Parathyroid adenoma (tissue), 2 donors: ENCODE measurements at regions not wholly inside any gene's neighbourhood (a gene's known extent, or its start where the extent isn't known, plus 50 kb on each side); places are given as distances from the start of the nearest gene placed in this dataset.

Source experiments
- H2AFZ ChIP-seq: fragments of 300-600 bp; sonication (generic); one replicate; pipeline ENCODE4 v1.7.0; 2017; ENCODE audit warnings: antibody characterized with exemption, mild to moderate bottlenecking
- H3K27ac ChIP-seq: fragments of 300-600 bp; sonication (generic); one replicate; pipeline ENCODE4 v1.7.0; 2017
- H3K27me3 ChIP-seq: fragments of 300-600 bp; sonication (generic); one replicate; pipeline ENCODE4 v1.7.0; 2017; ENCODE audit warnings: low read length; ENCODE audit not compliant: control insufficient read depth, insufficient read depth
- H3K36me3 ChIP-seq: fragments of 300-600 bp; sonication (generic); one replicate; pipeline ENCODE4 v1.7.0; 2017; ENCODE audit warnings: low read length; ENCODE audit not compliant: control insufficient read depth, insufficient read depth
- H3K4me1 ChIP-seq: fragments of 300-600 bp; sonication (generic); one replicate; pipeline ENCODE4 v1.7.0; 2017; ENCODE audit warnings: control low read depth
- H3K4me2 ChIP-seq: fragments of 300-600 bp; sonication (generic); one replicate; pipeline ENCODE4 v1.7.0; 2017; ENCODE audit warnings: low read length
- H3K4me3 ChIP-seq: fragments of 300-600 bp; sonication (generic); one replicate; pipeline ENCODE4 v1.7.0; 2017; ENCODE audit warnings: low read depth, low read length
- H3K79me2 ChIP-seq: fragments of 300-600 bp; sonication (generic); one replicate; pipeline ENCODE4 v1.7.0; 2017; ENCODE audit warnings: control low read depth
- H3K9ac ChIP-seq: fragments of 300-600 bp; sonication (generic); one replicate; pipeline ENCODE4 v1.7.0; 2017; ENCODE audit warnings: mild to moderate bottlenecking
- H3K9me3 ChIP-seq: fragments of 300-600 bp; sonication (generic); one replicate; pipeline ENCODE4 v1.7.0; 2017; ENCODE audit warnings: low read length; ENCODE audit not compliant: control insufficient read depth
- CTCF ChIP-seq: fragments of 300-600 bp; sonication (generic); IDR thresholded peaks from one replicate; pipeline ENCODE4 v1.7.0; 2017; ENCODE audit warnings: antibody characterized with exemption, mild to moderate bottlenecking
- donor health status: primary hyperparathyroidism.

GRCh38 chr1:29825274-29825940, 589.1 kb downstream of the PTPRU start:
- no peaks in the 10 kb centered on the region for H3K79me2 ChIP-seq
- no peaks in the 10 kb centered on the region for H3K36me3 ChIP-seq
- no peak overlapping the region for H3K9ac ChIP-seq
- no peaks in the 10 kb centered on the region for H3K4me1 ChIP-seq
- H3K4me2 ChIP-seq = no peak overlapping the region
- no peaks in the 10 kb centered on the region for H3K27me3 ChIP-seq
- no peaks in the 10 kb centered on the region for H3K9me3 ChIP-seq
- no peak overlapping the region for H2AFZ ChIP-seq
- no peak overlapping the region for H3K27ac ChIP-seq
- TF ChIP-seq CTCF = no peak
- H3K4me3 ChIP-seq = no peak overlapping the region

GRCh38 chr1:29824511-29825273, 588.4 kb downstream of the PTPRU start:
- no peak overlapping the region for H3K9ac ChIP-seq
- H3K27ac ChIP-seq = no peak overlapping the region
- H3K9me3 ChIP-seq = no peaks in the 10 kb centered on the region
- H3K4me2 ChIP-seq = no peak overlapping the region
- H3K4me3 ChIP-seq = no peak overlapping the region
- H2AFZ ChIP-seq = no peak overlapping the region
- H3K79me2 ChIP-seq = no peaks in the 10 kb centered on the region
- H3K36me3 ChIP-seq = no peaks in the 10 kb centered on the region
- no peak for TF ChIP-seq CTCF
- no peaks in the 10 kb centered on the region for H3K4me1 ChIP-seq
- H3K27me3 ChIP-seq = no peaks in the 10 kb centered on the region

GRCh38 chr1:29824025-29824424, 587.7 kb downstream of the PTPRU start:
- no peak overlapping the region for H3K9ac ChIP-seq
- no peaks in the 10 kb centered on the region for H3K4me1 ChIP-seq
- no peaks in the 10 kb centered on the region for H3K27me3 ChIP-seq
- no peak for TF ChIP-seq CTCF
- no peak overlapping the region for H3K4me2 ChIP-seq
- no peak overlapping the region for H2AFZ ChIP-seq
- no peak overlapping the region for H3K4me3 ChIP-seq
- no peaks in the 10 kb centered on the region for H3K36me3 ChIP-seq
- H3K27ac ChIP-seq = no peak overlapping the region
- H3K9me3 ChIP-seq = no peaks in the 10 kb centered on the region
- H3K79me2 ChIP-seq = no peaks in the 10 kb centered on the region

- no peaks in the 10 kb centered on the region for H3K9me3 ChIP-seq
- no peaks in the 10 kb centered on the region for H3K36me3 ChIP-seq
- no peaks in the 10 kb centered on the region for H3K79me2 ChIP-seq
- no peak overlapping the region for H3K27ac ChIP-seq
- no peaks in the 10 kb centered on the region for H3K4me1 ChIP-seq
- H2AFZ ChIP-seq = peak overlapping the region; percentile 22
- TF ChIP-seq CTCF = no peak
- no peak overlapping the region for H3K4me2 ChIP-seq
- no peak overlapping the region for H3K4me3 ChIP-seq
- no peaks in the 10 kb centered on the region for H3K27me3 ChIP-seq
- no peak overlapping the region for H3K9ac ChIP-seq
These were observed 587.2 kb downstream of the PTPRU start for GRCh38 chr1:29823561-29823960.
